HG02981 (cell line): ENCODE measurements at regions not wholly inside any gene's neighbourhood (a gene's known extent, or its start where the extent isn't known, plus 50 kb on each side); places are given as distances from the start of the nearest gene placed in this dataset.
A peak's percentile ranks its signal among the peaks of the same experiment; 100 is the strongest.
"Not testable (repeated sequence)": the region's sequence is repeated elsewhere in the genome, so short reads cannot be mapped to it uniquely, and the experiment has no call there.

Experiments used
- ATAC-seq: cut with Tn5 transposase; IDR thresholded peaks from one replicate; pipeline ENCODE4 v1.9.1; 2021; ENCODE audit warnings: mild to moderate bottlenecking, moderate library complexity; ENCODE audit not compliant: unreplicated experiment

DNA sequence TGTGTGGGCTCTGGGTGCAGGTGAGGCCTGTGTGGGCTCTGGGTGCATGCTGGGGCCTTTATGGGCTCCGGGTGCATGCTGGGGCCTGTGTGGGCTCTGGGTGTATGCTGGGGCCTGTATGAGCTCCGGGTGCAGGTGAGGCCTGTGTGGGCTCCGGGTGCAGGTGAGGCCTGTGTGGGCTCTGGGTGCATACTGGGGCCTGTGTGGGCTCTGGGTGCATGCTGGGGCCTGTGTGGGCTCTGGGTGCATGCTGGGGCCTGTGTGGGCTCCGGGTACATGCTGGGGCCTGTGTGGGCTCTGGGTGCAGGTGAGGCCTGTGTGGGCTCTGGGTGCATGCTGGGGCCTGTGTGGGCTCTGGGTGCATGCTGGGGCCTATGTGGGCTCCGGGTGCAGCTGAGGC is 80.5 kb upstream of the ACKR3 start:
- ATAC-seq, result not testable (repeated sequence)

DNA sequence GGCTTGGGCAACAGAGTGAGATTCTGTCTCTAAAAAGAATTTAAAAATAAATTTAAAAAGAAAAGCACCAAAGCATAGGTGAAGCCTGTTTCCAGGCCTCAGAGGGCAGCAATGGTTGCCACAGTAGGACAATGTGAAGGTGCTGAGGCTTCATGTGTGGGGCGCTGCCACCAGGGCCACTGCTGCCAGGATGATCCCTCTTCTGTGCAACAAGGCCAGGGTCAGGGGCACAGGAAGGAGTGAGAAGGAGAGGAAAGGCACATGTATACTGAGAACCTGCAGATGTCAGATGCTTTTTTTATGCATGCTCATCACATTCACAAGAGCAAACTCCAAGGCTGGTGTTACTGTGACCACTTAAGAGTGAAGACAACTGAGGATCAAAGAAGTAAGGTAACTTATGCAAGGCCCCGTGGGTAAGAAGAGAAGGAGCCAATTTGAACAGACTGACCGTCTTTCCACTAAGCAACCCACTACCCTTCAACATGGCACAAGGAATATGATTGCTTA is 79.7 kb upstream of the ACKR3 start:
- ATAC-seq, result no peak

DNA sequence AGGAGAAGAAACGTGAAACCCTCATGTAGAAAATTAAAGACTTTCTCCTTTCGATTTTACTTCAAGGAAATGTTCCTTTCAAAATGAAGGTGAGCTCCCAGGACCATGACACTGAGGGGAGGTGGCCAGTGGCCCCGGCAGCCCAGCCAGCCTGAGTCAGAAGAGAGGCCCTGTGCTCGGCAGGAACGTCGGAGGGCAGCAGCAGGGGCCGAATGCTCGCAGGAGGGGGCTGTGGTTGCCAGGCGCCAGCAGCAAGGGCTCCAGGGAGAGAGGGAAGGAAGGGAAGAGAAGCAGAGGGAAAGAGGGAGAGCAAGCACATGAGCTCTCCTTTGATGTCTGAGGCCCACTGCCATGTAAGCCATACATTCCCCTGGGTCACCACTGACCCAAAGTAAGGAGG is 73.3 kb upstream of the ACKR3 start:
- ATAC-seq, result no peak

DNA sequence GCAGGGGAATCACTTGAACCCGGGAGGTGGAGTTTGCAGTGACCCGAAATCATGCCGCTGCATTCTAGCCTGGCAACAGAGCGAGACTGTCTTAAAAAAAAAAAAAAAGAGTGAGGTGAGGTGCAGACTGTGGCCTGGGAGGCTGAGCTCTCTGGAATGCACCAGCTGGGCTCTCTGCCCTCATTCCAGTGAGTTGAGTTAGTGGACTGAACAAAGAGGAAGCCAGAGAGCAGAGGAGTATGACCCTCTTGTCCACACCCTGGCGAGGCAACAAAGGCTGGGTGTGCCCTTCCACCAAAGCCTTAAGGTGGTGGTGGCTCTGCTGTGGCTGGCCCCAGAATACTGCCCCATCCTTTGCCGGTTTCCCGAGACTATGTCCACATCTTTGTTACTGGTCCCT is 71.3 kb upstream of the ACKR3 start:
- ATAC-seq, result no peak

DNA sequence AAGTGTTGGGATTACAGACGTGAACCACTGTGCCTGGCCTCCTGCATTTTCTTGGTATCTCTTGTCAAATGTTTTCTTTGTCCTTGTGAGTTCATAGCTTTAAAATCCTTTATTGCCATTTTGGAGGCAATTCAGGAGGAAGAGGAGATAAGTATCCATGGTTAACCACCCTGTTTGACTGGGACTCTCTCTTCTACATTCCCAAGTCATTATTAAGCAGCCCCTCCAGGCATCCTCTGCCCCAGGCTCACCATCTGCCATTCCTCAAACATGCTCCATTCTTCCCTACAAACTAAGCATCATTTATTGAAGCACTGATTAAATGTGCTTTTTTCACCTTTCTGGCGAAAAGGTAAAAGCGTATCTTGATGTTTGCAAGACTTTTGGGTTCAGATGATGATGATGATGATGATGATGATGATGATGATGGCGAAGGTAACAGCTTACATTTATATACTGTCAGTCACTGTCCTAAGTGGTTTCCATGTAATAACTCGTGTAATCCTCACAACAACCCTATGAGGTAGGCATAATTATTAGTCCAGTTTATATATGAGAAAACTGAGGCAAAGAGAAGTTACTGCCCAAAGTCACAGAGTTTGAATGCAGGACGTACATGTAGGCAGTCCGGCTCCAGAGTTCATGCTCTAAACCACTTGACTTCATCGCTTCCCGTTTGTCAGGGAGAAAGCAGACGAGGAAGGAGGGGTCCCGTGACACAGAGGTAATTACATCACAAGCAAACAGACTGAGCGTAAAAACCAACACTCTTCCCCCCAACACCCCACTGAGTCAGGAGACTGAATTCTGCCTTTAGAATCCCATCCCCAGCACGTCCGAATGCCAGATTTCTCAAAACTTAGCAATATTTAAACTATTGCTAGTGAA is 69.7 kb upstream of the ACKR3 start:
- no peak for ATAC-seq

DNA sequence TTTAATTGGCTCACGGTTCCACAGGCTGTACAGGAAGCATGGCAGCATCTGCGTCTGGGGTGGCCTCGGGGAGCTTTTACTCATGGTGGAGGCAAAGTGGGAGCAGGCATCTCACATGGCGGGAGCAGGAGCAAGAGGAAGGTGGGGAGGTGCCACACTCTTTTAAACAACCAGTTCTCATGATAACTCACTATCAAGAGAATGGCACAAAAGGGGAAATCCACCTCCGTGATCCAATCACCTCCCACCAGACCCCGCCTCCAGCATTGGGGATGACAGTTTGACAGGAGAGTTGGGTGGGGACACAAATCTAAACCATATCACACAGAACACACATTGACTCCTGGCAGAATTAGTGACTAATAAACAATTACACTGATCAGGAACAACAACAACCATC is 68.6 kb upstream of the ACKR3 start:
- no peak for ATAC-seq

DNA sequence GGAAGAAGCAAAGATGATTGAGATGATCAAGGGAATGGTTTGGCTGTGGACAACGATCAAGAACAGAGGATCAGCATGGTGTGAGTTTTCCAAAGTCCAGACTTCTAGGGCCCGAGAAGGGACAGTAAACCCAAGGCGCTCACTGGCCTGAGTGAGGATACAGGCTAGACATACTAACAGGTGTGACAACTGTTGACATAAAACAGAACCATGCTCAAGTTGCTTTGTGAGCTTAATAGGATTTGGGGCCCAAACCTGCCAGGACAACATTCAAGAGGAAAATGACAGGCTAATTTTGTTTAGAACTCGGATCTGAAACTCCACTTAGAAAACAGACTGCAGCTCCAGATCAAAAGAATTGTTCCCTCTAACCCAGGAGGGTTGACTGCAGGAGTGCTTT is 68.1 kb upstream of the ACKR3 start:
- no peak for ATAC-seq

DNA sequence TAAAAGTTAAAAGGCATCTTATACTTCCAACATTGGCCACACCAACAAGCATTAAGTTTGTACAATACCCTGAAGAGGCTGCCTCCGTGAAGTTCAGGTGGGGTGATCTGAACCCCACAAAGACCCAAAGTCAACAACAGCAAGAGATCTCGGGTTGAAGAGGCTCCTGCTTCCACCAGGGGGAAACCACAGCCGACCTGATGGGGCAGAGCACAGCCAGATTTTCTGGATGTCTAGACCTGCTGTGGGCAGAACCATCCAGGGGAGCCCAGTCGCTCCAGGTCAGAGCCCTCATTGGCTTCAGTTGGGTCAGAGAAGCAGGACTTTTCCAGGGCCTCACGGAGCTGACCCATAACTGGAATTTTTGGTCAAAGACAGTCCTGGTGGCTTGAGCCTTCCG is 66.5 kb upstream of the ACKR3 start:
- ATAC-seq, result no peak

DNA sequence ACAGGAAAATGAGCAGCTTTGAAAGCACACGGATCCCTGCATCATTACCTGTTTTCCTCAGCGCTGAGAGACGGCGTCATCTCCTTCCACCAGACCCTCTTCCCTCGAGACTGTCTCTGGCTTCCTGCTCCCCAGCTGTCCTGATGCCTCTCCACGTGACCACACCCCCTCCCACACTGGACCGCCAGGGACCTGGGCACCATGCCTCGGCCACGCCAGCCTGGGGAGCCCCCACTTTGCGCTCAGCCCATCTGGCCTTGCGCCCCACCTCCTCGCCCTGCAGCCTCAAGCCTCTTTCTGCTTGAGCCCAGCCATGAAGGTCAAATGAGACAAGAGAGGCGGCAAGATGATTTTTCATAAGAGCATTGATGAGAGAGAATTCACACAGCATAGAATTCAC is 66.0 kb upstream of the ACKR3 start:
- no peak for ATAC-seq

DNA sequence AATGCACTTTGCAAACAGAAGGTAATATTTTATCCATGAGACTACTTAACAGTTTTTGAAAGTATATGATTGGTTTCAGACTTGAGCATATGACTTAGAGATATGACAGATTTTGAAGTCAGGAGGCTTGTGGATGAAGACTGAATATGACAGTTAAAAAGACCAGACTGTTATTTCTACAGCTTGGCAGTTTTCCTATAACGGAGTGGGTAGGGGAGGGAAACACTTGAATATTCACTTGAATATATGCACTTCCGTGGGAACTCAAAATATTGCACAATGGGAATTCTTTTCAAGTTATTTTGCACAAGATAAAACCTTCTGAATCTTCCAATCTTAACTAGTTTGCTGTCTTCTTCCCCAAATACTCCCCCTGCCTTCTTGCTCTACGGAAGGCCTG is 64.6 kb upstream of the ACKR3 start:
- ATAC-seq, result no peak

DNA sequence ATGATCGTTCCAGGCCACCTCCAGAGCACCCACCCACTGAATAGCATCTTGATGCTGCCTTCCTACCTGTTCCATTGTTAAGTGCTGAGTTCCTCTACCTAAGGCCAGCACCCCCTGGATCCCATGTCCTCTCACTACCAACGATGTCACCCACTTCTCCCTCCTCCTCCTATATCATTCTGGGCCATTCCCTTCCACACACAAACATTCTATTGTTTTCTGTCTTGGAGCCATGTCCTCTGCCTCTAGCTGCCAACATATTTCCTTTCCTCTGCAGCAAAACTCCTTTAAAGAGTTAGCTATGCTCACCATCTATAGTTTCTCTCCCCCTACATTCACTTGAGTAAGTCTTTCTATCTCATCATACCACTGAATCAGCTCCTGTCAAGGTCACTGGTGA is 64.0 kb upstream of the ACKR3 start:
- ATAC-seq, result no peak

DNA sequence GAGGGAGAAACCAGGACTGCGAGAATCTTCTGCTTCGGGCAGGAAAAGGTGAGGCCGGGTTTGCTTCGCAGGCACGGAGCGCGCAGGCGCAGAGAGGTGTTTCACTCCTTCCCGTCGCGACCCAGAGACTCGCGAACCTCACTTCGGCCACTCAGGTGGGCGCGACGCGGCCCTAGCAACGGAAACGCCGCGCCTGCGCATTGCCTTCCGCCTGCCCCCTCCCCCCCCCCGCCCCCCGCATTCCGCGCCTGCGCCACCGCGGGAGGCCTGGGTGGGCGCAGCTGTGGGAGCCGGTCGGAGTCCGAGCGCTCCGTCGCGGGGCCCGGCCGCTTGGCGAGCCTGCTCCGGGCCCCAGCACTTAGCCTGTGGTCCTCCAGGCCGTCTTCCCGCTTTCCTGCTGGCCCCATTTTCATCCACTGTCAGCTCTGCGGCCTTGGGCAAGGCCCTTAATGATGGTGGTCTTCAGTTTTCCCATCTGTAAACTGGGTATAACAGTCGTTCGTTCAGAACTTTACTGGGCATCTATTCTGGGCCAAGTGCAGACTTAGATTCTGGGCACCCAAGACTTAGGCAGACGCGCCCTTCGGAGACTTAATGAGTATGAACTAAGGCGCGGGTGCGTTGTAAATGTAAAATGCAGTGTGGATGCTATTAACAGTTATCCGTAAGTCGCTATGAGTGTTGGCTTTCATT is 62.1 kb upstream of the ACKR3 start:
- no peak for ATAC-seq

DNA sequence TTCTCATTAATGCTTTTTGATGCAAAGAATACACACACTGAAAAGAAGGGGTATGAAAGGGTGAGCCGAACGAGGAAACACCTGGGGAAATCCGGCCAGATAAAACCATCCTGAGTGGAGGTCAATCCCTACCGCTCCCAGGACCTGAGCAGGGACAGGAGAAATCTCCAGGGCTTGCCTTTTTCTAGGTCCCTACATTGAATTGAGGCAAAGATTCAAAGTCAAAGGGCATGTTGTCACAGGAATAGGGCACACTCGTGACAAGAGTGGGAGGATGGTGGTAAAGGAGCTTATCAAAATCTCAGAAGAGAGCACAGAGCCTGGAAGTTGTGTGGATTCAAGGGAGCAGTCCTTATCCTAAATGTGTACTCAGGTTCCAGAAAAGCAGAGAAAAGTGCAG is 61.2 kb upstream of the ACKR3 start:
- ATAC-seq, result no peak

DNA sequence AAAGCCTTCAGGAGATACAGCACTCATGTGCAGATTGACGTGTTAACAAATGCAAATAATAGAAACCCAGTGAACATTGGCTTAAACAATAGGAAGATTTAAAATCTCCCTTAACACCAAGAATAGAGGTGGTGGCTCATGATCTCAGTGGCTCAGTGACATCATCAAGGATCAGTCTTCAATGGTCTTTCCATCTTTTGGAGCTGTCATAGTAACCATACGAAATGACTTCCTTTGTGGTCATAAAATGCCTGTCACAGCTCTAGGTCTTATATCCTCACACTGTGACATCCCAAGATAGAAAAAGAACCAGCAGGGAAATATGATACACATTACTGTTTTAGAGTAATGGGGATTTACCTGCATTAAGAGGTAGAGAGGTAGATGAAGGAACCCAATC is 59.6 kb upstream of the ACKR3 start:
- no peak for ATAC-seq

DNA sequence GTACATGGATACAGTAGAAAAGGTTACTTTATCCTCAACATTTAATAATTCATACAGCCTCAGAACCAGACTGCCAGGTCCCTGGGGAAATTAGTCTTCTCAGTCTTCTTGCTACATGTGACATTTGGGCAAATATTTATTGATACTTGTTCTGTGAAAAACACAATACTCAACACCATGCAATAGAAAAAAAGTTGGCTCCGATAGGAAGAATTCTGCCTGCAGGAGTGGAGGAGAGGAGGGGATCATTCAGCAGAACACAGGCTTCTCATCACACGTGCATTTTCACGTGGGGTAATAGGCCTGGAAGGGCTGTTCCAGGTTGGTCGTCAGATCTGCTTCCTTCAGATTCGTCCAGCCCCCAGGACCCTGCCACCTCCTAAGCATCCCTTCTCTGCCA is 58.4 kb upstream of the ACKR3 start:
- ATAC-seq, result no peak

DNA sequence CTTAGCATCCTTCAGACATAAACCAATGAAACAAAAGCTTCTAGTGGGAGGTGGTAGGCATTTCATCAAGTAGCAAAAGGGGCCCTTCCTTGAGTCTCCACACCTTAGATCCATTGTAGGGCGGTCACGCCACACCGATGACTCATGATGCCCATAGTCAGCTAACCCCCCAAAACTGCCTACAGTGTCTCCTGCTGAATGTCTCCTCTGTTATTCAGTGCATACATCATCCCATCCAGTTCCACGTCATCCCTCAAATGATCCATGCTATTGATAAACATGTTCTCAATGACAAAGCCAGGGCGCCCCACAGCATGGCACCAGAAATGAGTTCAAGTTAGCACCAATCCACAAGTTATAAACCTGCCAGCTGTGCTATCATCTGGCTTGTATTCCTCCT is 57.4 kb upstream of the ACKR3 start:
- no peak for ATAC-seq

DNA sequence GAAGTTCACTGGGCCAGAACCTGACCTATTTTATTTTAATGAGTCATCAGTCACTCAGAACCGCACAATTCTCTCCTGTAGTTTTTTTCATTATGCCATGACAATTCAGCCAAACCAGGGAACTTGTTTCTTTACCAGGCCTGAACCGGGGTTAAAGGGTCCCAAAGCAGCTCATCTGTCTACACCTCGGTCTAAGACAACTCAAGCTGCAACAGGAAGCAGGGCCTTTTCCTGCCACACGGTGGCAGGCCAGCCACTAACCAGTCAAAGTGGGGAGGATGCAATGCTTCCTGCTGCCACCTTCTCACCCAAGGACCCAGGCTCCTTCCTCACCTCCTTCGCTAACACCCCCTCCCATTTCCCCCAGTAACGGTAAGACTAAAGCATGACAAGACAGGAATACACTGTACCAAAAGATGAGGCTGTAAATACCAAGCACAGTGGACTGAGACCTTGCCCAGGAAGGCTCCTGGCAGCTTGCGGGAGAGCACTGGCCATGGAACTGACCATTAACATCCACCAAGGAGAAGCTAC is 56.7 kb upstream of the ACKR3 start:
- ATAC-seq, result peak; percentile 90

DNA sequence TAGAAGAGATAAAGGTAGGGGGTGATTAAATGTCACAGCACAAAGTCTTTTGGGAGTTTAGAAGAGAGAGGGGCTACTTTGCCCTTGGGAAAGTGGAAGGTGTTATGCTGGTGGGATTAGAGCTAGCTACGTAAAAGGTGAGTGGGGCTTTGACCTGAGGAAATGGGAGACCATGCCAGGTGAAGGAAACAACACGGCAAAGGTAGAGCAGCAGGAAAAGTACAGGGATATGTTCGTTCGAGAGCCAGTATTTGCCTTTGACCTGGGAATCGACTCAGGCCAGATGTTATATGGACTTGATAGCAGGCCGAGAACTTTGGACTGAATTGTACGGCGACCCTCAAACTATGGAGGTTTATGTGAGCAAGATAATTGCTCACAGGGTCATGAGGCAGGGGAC is 55.7 kb upstream of the ACKR3 start:
- no peak for ATAC-seq

DNA sequence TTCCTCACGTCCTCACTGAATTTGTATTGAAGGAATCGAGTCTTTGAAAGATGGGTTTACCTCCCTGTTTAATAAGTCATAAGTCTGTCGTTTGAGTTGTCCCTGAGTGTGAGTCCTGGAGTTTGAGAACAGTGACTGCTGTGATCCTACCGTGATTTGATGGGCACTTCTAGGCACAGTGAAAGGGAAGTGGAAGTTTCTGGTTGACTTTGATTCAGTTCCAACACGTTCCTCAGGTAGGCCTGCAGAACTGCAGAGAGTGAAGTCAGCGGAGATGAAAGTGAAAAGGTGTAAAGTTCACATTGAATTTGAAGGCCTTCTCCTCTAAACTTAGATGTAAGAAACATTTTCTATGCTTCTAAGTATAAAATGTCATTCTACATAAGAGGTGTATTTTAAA is 52.9 kb upstream of the ACKR3 start:
- no peak for ATAC-seq

DNA sequence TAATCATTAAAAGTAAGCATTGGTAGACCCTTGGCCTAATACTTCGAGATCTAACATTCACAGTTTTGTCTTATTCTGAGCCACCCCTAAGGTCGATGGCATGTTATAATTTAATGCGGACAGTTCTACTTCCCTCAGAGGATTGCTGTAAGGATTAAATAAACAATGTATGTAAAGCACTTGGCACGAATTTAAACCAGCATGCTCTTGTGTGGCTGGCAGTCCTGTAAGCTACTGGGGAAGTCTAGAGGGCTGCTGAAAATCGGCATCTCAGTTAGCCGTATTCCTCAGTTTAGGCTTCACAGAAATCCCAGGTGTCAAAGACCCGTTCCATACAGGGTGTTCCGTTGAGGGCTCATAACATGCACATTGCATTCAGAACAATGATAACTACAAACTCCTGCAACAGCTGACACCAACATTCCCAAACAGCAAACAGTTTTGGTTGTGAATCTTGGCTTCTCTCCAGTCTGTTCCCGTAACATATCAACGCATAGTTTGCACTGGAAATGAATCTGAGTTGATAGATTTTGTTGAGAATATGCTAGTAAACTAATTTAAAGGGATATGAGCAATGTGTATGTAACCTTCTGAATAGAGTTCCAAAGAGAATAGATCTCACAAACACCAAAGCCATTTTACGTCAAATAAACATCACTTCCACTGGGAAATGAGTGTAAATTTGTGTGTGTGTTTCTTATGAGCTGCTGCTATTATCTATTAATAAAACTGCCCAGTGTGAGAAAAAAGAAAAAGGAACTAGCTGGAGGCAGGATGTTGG is 52.2 kb upstream of the ACKR3 start:
- no peak for ATAC-seq
